Peyer's patch (tissue), 4 donors: ENCODE measurements at regions not wholly inside any gene's neighbourhood (a gene's known extent, or its start where the extent isn't known, plus 50 kb on each side); places are given as distances from the start of the nearest gene placed in this dataset.

ENCODE experiments used
- POLR2A ChIP-seq, 2 donors: fragments of 450-650 bp; IDR thresholded peaks; one replicate each; pipeline ENCODE4 v1.5.1; 2017; ENCODE audit warnings: antibody characterized with exemption in 2 of 2, mild to moderate bottlenecking in 2 of 2, moderate library complexity in 2 of 2
- TF ChIP-seq, protein P1 (sequence below), 6 experiments: fragments of 450-650 bp in 4 of 6; fragments of 200-600 bp in 2 of 6; sonication (generic) in 1 of 6; IDR thresholded peaks; one replicate each; pipeline ENCODE4 v1.5.1; 2017 to 2019; ENCODE audit warnings: antibody characterized with exemption in 6 of 6, mild to moderate bottlenecking in 3 of 6, moderate library complexity in 1 of 6

- TF ChIP-seq, protein P1, sequence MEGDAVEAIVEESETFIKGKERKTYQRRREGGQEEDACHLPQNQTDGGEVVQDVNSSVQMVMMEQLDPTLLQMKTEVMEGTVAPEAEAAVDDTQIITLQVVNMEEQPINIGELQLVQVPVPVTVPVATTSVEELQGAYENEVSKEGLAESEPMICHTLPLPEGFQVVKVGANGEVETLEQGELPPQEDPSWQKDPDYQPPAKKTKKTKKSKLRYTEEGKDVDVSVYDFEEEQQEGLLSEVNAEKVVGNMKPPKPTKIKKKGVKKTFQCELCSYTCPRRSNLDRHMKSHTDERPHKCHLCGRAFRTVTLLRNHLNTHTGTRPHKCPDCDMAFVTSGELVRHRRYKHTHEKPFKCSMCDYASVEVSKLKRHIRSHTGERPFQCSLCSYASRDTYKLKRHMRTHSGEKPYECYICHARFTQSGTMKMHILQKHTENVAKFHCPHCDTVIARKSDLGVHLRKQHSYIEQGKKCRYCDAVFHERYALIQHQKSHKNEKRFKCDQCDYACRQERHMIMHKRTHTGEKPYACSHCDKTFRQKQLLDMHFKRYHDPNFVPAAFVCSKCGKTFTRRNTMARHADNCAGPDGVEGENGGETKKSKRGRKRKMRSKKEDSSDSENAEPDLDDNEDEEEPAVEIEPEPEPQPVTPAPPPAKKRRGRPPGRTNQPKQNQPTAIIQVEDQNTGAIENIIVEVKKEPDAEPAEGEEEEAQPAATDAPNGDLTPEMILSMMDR (IDR thresholded peaks at IDR 0.05), result no peak
- TF ChIP-seq POLR2A (IDR thresholded peaks at IDR 0.05), result no peak
Measured at GRCh38 chr7:119439192-119439591, 833.8 kb upstream of the KCND2 start.
